Effector memory CD8-positive, alpha-beta T cell (primary cell): ENCODE measurements at regions not wholly inside any gene's neighbourhood (a gene's known extent, or its start where the extent isn't known, plus 50 kb on each side); places are given as distances from the start of the nearest gene placed in this dataset.

Experiments used
- ATAC-seq: fragments of 150-1000 bp; cut with Tn5 transposase; replicated peaks from 2 replicates; pipeline ENCODE4 v1.10.0; 2021; ENCODE audit warnings: mild to moderate bottlenecking, moderate library complexity
- DNase-seq, 3 experiments: peaks; one replicate each; pipeline ENCODE4 v3.0.0; 2021
- H3K27ac Mint-ChIP-seq, 2 donors: one replicate each; pipeline ENCODE4 v1.8.0; 2022; ENCODE audit warnings: mild to moderate bottlenecking in 2 of 2, mixed read lengths in 2 of 2, moderate library complexity in 2 of 2
- H3K27me3 Mint-ChIP-seq, 2 donors: one replicate each; pipeline ENCODE4 v1.8.0; 2022; ENCODE audit warnings: mixed read lengths in 2 of 2
- H3K36me3 Mint-ChIP-seq: one replicate; pipeline ENCODE4 v1.8.0; 2022; ENCODE audit warnings: mild to moderate bottlenecking, moderate library complexity, mixed read lengths; ENCODE audit not compliant: insufficient read depth
- H3K4me1 Mint-ChIP-seq, 2 donors: one replicate each; pipeline ENCODE4 v1.8.0; 2022; ENCODE audit warnings: low read depth in 2 of 2, mixed read lengths in 2 of 2
- H3K4me3 Mint-ChIP-seq, 2 donors: one replicate each; pipeline ENCODE4 v1.8.0; 2022; ENCODE audit warnings: mild to moderate bottlenecking in 2 of 2, mixed read lengths in 2 of 2, moderate library complexity in 2 of 2
- H3K9me3 Mint-ChIP-seq, 2 donors: one replicate each; pipeline ENCODE4 v1.8.0; 2022; ENCODE audit warnings: mixed read lengths in 2 of 2

- Mint-ChIP-seq H3K36me3 (no peaks in the 10 kb centered on the region), H3K27me3 (no peaks in the 10 kb centered on the region), H3K4me3 (no peak overlapping the region), H3K27ac (no peak overlapping the region), H3K4me1 (peaks cover 3 to 4% of the 10 kb centered on the region in 2 donors), H3K9me3 (peaks cover 0 to 1% of the 10 kb centered on the region in 2 donors)
- ATAC-seq (no peak), DNase-seq (no peak)
Observed at GRCh38 chr6:155970876-155971708, 515.5 kb upstream of the NOX3 start.

GRCh38 chr6:155970472-155970871, 514.8 kb upstream of the NOX3 start:
- peaks cover 3 to 4% of the 10 kb centered on the region in 2 donors for H3K4me1 Mint-ChIP-seq
- ATAC-seq = no peak
- no peak overlapping the region for H3K4me3 Mint-ChIP-seq
- no peak overlapping the region for H3K27ac Mint-ChIP-seq
- peaks cover 0 to 1% of the 10 kb centered on the region in 2 donors for H3K9me3 Mint-ChIP-seq
- no peaks in the 10 kb centered on the region for H3K36me3 Mint-ChIP-seq
- DNase-seq = no peak
- no peaks in the 10 kb centered on the region for H3K27me3 Mint-ChIP-seq

GRCh38 chr6:155968921-155969320, 513.3 kb upstream of the NOX3 start:
- Mint-ChIP-seq H3K36me3 (no peaks in the 10 kb centered on the region), H3K27ac (no peak overlapping the region), H3K9me3 (peaks cover 0 to 1% of the 10 kb centered on the region in 2 donors), H3K4me1 (peaks cover 3 to 4% of the 10 kb centered on the region in 2 donors), H3K27me3 (no peaks in the 10 kb centered on the region), H3K4me3 (no peak overlapping the region)
- DNase-seq (no peak), ATAC-seq (no peak)

- no peaks in the 10 kb centered on the region for H3K27me3 Mint-ChIP-seq
- no peak overlapping the region for H3K27ac Mint-ChIP-seq
- H3K4me3 Mint-ChIP-seq = no peak overlapping the region
- no peaks in the 10 kb centered on the region for H3K4me1 Mint-ChIP-seq
- H3K9me3 Mint-ChIP-seq = peaks cover 0 to 3% of the 10 kb centered on the region in 2 donors
- DNase-seq (no peak), ATAC-seq (no peak)
- H3K36me3 Mint-ChIP-seq = no peaks in the 10 kb centered on the region
Observed at GRCh38 chr6:155967322-155967721, 511.7 kb upstream of the NOX3 start.

- Mint-ChIP-seq H3K4me3 (no peak overlapping the region), H3K4me1 (no peaks in the 10 kb centered on the region), H3K27ac (no peak overlapping the region), H3K9me3 (peaks cover 5 to 7% of the 10 kb centered on the region in 2 donors), H3K27me3 (no peaks in the 10 kb centered on the region), H3K36me3 (no peaks in the 10 kb centered on the region)
- ATAC-seq (no peak), DNase-seq (no peak)
Observed at GRCh38 chr6:155964544-155964943, 508.9 kb upstream of the NOX3 start.

GRCh38 chr6:155962276-155962675, 506.6 kb upstream of the NOX3 start:
- DNase-seq (no peak), ATAC-seq (no peak)
- no peaks in the 10 kb centered on the region for H3K4me1 Mint-ChIP-seq
- H3K27me3 Mint-ChIP-seq = no peaks in the 10 kb centered on the region
- H3K27ac Mint-ChIP-seq = no peak overlapping the region
- no peak overlapping the region for H3K4me3 Mint-ChIP-seq
- H3K9me3 Mint-ChIP-seq = peaks cover 5 to 7% of the 10 kb centered on the region in 2 donors
- H3K36me3 Mint-ChIP-seq = no peaks in the 10 kb centered on the region

- no peaks in the 10 kb centered on the region for H3K27me3 Mint-ChIP-seq
- ATAC-seq = no peak
- no peak overlapping the region for H3K27ac Mint-ChIP-seq
- H3K36me3 Mint-ChIP-seq = no peaks in the 10 kb centered on the region
- H3K4me1 Mint-ChIP-seq = no peaks in the 10 kb centered on the region
- DNase-seq = no peak
- H3K4me3 Mint-ChIP-seq = no peak overlapping the region
- peaks cover 5 to 7% of the 10 kb centered on the region in 2 donors for H3K9me3 Mint-ChIP-seq
Observed at GRCh38 chr6:155959898-155960495, 504.4 kb upstream of the NOX3 start.

DNA sequence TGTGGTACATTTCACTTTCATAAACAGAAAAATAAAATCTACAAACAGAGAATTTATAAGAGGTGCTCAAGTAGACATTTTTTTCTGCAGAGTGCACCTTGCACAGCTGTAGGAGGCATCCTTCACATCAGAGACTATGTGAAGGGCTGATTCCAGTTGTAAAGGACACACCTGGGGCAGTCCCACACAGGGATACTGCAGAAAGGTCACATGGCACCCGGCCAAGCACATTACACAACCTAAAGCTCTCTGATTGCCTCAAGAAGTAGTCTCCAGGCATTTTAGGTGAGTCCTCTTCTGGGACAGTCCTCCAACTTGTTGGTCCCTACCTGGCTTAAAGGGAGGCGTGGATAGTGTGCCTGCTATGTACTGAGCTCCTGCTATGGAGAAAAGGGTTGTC, 502.9 kb upstream of the NOX3 start:
- no peak overlapping the region for H3K4me3 Mint-ChIP-seq
- no peak overlapping the region for H3K27ac Mint-ChIP-seq
- H3K4me1 Mint-ChIP-seq = no peaks in the 10 kb centered on the region
- DNase-seq (no peak), ATAC-seq (no peak)
- peaks cover 0 to 2% of the 10 kb centered on the region in 2 donors for H3K27me3 Mint-ChIP-seq
- no peaks in the 10 kb centered on the region for H3K36me3 Mint-ChIP-seq
- peaks cover 7% of the 10 kb centered on the region in 2 donors for H3K9me3 Mint-ChIP-seq

GRCh38 chr6:155955038-155955437, 499.4 kb upstream of the NOX3 start:
- peaks cover 0 to 5% of the 10 kb centered on the region in 2 donors for H3K9me3 Mint-ChIP-seq
- no peak for DNase-seq

DNA sequence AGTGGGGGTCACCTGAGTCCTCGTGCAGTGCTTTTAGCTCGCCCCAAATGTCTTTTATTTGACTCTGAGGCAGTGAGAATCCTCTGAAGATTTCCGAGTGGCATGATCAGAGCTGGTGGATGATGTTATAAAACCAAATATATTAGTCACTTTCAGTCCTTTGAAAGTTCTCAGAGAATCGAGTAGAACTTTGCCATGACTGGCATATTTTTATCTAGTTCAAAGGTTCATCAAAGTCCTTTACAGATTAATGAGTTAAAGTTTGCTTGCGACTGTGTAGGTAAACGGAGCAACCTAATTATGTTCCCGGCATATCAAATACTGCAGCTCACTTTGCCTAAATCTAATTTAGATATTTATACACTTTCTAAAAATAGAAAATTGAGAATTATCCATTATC, 498.5 kb upstream of the NOX3 start:
- ATAC-seq = no peak
- no peak for DNase-seq
- H3K4me3 Mint-ChIP-seq = no peak overlapping the region
- no peaks in the 10 kb centered on the region for H3K4me1 Mint-ChIP-seq
- H3K9me3 Mint-ChIP-seq = peaks cover 0 to 3% of the 10 kb centered on the region in 2 donors
- peaks cover 0 to 6% of the 10 kb centered on the region in 2 donors for H3K27me3 Mint-ChIP-seq
- no peak overlapping the region for H3K27ac Mint-ChIP-seq
- H3K36me3 Mint-ChIP-seq = no peaks in the 10 kb centered on the region

More at GRCh38 chr6:155955038-155955437, 499.4 kb upstream of the NOX3 start:
- Mint-ChIP-seq H3K4me3 (no peak overlapping the region), H3K27ac (no peak overlapping the region), H3K27me3 (peaks cover 0 to 6% of the 10 kb centered on the region in 2 donors), H3K4me1 (no peaks in the 10 kb centered on the region), H3K36me3 (no peaks in the 10 kb centered on the region)
- no peak for ATAC-seq

GRCh38 chr6:155949256-155949655, 493.6 kb upstream of the NOX3 start:
- Mint-ChIP-seq H3K27me3 (peaks cover 0 to 6% of the 10 kb centered on the region in 2 donors), H3K9me3 (peaks cover 0 to 6% of the 10 kb centered on the region in 2 donors), H3K4me3 (no peak overlapping the region), H3K36me3 (no peaks in the 10 kb centered on the region), H3K4me1 (no peaks in the 10 kb centered on the region), H3K27ac (no peak overlapping the region)
- DNase-seq = no peak
- no peak for ATAC-seq

- Mint-ChIP-seq H3K4me1 (no peaks in the 10 kb centered on the region), H3K27ac (no peak overlapping the region), H3K36me3 (no peaks in the 10 kb centered on the region), H3K9me3 (peaks cover 0 to 3% of the 10 kb centered on the region in 2 donors), H3K27me3 (no peaks in the 10 kb centered on the region), H3K4me3 (no peak overlapping the region)
- DNase-seq (no peak), ATAC-seq (no peak)
Observed at GRCh38 chr6:155946860-155947259, 491.2 kb upstream of the NOX3 start.

GRCh38 chr6:155943635-155944034, 488.0 kb upstream of the NOX3 start:
- DNase-seq (no peak), ATAC-seq (no peak)

GRCh38 chr6:155939253-155939652, 483.6 kb upstream of the NOX3 start:
- ATAC-seq (no peak), DNase-seq (no peak)
- Mint-ChIP-seq H3K36me3 (no peaks in the 10 kb centered on the region), H3K4me1 (no peaks in the 10 kb centered on the region), H3K4me3 (no peak overlapping the region), H3K27ac (no peak overlapping the region), H3K9me3 (peaks cover 0 to 13% of the 10 kb centered on the region in 2 donors), H3K27me3 (no peaks in the 10 kb centered on the region)

More at GRCh38 chr6:155943635-155944034, 488.0 kb upstream of the NOX3 start:
- Mint-ChIP-seq H3K27me3 (no peaks in the 10 kb centered on the region), H3K4me1 (no peaks in the 10 kb centered on the region), H3K36me3 (no peaks in the 10 kb centered on the region), H3K27ac (no peak overlapping the region), H3K4me3 (no peak overlapping the region), H3K9me3 (peaks cover 0 to 9% of the 10 kb centered on the region in 2 donors)
